ENCODE measurements at regions not wholly inside any gene's neighbourhood (a gene's known extent, or its start where the extent isn't known, plus 50 kb on each side); places are given as distances from the start of the nearest gene placed in this dataset.

- Histone ChIP-seq H3K4me2 (ENCODE audit: low read depth, low read length) (no peak overlapping the region), H3K4me1 (ENCODE audit: control insufficient read depth, insufficient read depth, low read length) (no peaks in the 10 kb centered on the region), H2BK120ac (ENCODE audit: low read depth, low read length) (no peak overlapping the region), H4K5ac (ENCODE audit: low read depth, low read length) (no peak overlapping the region), H3K4me3 (ENCODE audit: insufficient read depth, low read depth, low read length) (no peak overlapping the region), H3K4ac (ENCODE audit: low read depth, low read length) (no peak overlapping the region), H3K27me3 (ENCODE audit: control insufficient read depth, insufficient read depth, low read length) (peaks cover 4% of the 10 kb centered on the region; the same call in 1 of the 2 replicates), H4K91ac (ENCODE audit: insufficient read depth, low read depth, low read length) (no peak overlapping the region), H3K79me1 (ENCODE audit: low read depth in 1 of 2, low read length in 2 of 2) (no peaks in the 10 kb centered on the region), H2BK20ac (ENCODE audit: low read depth, low read length) (no peak overlapping the region), H3K14ac (replicated peaks; ENCODE audit: low read depth, low read length) (no peak overlapping the region), H2BK15ac (ENCODE audit: low read depth, low read length) (no peak overlapping the region), H2AFZ (replicated peaks; ENCODE audit: low read length, poor library complexity) (no peak overlapping the region), H3K27ac (ENCODE audit: insufficient read depth, low read length) (no peak overlapping the region), H3K56ac (ENCODE audit: extremely low read depth, insufficient read depth, low read length) (no peak overlapping the region), H3K36me3 (ENCODE audit: control insufficient read depth, insufficient read depth, low read length) (no peaks in the 10 kb centered on the region), H2BK5ac (ENCODE audit: low read depth, low read length, poor library complexity, severe bottlenecking) (no peak overlapping the region), H3K9me3 (ENCODE audit: control insufficient read depth, insufficient read depth, low read length) (no peaks in the 10 kb centered on the region; the same call in 1 of the 2 replicates), H3K18ac (ENCODE audit: low read depth, low read length) (no peak overlapping the region), H4K20me1 (ENCODE audit: insufficient read depth, low read length) (no peaks in the 10 kb centered on the region), H3K23ac (ENCODE audit: low read depth, low read length) (no peak overlapping the region), H4K8ac (ENCODE audit: low read depth in 2 of 2, low read length in 2 of 2) (no peak overlapping the region), H2AK9ac (replicated peaks; ENCODE audit: low read depth, low read length, poor library complexity) (no peak overlapping the region), H3K9me1 (ENCODE audit: insufficient read depth, low read length) (no peaks in the 10 kb centered on the region), H2AK5ac (ENCODE audit: low read depth, low read length) (no peak overlapping the region), H3K9ac (ENCODE audit: low read depth, low read length) (no peak overlapping the region)
- dilution Hi-C loops (cut with HindIII; ENCODE audit: low sequenced_read_pairs, unreplicated experiment) = no loop called here
- TF ChIP-seq BHLHE40 (IDR thresholded peaks at IDR 0.05; ENCODE audit: low read depth, low read length) (no peak), ELK1 (IDR thresholded peaks at IDR 0.05; ENCODE audit: borderline replicate concordance, low read depth, low read length) (no peak), MAFK (IDR thresholded peaks at IDR 0.05; ENCODE audit: low read depth, low read length) (no peak), CEBPB (IDR thresholded peaks at IDR 0.05; ENCODE audit: low read depth, low read length) (no peak), USF2 (IDR thresholded peaks at IDR 0.05; ENCODE audit: low read depth, low read length) (no peak)
- CTCF ChIA-PET = interaction anchor here (0.6 kb wide), 3 partner anchors 90 to 931 kb away, joined by 3 to 4 read pairs (median 4); no protein-coding TSS in a partner anchor
- no peak for ATAC-seq (ENCODE audit: low read depth)
- POLR2A ChIA-PET (ENCODE audit: unreplicated experiment) = no interaction called here
- no CpG with 5 or more reads among the region's 3 CpGs for WGBS, 2 experiments (ENCODE audit: extremely low coverage in 2 of 2, insufficient read length in 1 of 2)
- no peak for DNase-seq
- intact Hi-C loops (cut with micrococcal nuclease) = no loop called here
- BruUV-seq (replicated peaks) = no TSS peak
- in situ Hi-C loops (cut with MboI; ENCODE audit: low sequenced_read_pairs) = no loop called here
Measured at GRCh38 chr1:212201461-212201860, 83.7 kb upstream of the PPP2R5A start.
